Fibroblast of skin of right biceps (primary cell): ENCODE measurements at regions not wholly inside any gene's neighbourhood (a gene's known extent, or its start where the extent isn't known, plus 50 kb on each side); places are given as distances from the start of the nearest gene placed in this dataset.
"Not testable (repeated sequence)": the region's sequence is repeated elsewhere in the genome, so short reads cannot be mapped to it uniquely, and the experiment has no call there.

ENCODE experiments used
- DNase-seq: peaks from one replicate; pipeline ENCODE4 v3.0.0-alpha.2; 2013

GRCh38 chr12:5096241-5096924 is 52.7 kb downstream of the KCNA5 start:
- peak; percentile 84 for DNase-seq

GRCh38 chr12:5097786-5098185 is 54.1 kb downstream of the KCNA5 start:
- no peak for DNase-seq

DNA sequence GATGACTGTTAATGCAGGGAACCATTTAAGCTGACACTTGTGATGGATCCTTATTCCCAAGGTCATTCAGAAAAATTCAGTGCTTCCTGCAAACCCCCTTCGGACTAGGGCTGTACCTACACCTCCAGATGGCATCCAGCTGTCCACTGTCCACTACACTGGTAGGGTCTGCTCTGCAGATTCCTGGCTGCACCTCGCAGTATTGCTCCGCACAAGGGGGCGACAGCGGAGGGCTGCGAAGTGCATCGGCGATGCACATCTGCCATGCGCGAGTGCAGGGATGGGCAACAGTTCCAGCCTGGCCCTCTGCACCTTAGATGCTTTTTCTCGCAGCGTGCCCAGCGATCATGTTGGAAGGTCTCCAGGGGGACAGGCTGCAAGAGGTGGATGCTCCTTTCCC is 55.5 kb downstream of the KCNA5 start:
- no peak for DNase-seq

- no peak for DNase-seq
These were observed 55.9 kb downstream of the KCNA5 start for GRCh38 chr12:5099591-5099990.

GRCh38 chr12:5101686-5102085 is 58.0 kb downstream of the KCNA5 start:
- no peak for DNase-seq

- DNase-seq: peak; percentile 81
These were observed 58.6 kb downstream of the KCNA5 start for GRCh38 chr12:5102261-5102789.

DNA sequence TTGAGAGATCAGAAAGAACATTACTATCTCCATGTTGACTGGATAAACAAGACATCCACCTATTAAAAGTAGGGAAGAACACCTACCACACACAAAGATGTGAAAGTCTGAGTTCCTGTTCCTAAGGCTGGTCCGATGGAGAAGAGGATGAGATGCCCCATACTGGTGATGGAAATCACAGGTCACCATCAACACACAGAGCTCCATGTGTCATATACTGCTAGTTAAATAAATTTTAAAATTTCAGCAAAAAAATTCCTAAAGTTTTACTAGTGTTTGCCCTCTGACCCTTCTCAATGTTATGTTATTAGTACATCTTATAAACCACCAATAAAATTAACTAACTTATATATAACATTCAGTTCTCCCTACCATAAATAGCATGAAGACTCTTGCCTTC is 59.1 kb downstream of the KCNA5 start:
- no peak for DNase-seq

- no peak for DNase-seq
These were observed 66.7 kb downstream of the KCNA5 start for GRCh38 chr12:5110345-5110744.

DNA sequence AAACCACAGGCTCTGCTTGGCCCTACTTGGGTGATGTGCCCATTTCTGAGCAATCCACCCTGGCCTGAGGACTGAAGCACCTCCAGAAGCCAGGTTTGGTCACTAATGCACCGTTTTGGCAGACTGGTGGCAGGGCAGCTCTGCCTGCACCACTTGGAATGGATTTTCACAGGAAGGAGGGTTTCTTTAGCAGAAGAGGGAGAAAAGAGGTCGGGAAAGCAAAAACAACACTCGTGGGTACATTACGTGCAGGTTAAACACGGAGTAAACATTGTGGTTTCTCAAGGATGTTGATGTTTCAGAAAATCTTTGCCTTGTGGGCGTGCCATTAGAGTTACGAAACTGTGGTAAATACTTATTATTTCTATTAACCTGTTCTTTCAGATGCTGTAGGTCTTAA is 70.8 kb downstream of the KCNA5 start:
- no peak for DNase-seq

- DNase-seq: not testable (repeated sequence)
These were observed 78.1 kb downstream of the KCNA5 start for GRCh38 chr12:5121784-5122183.

GRCh38 chr12:5122256-5122831 is 78.7 kb downstream of the KCNA5 start:
- DNase-seq: not testable (repeated sequence)

DNA sequence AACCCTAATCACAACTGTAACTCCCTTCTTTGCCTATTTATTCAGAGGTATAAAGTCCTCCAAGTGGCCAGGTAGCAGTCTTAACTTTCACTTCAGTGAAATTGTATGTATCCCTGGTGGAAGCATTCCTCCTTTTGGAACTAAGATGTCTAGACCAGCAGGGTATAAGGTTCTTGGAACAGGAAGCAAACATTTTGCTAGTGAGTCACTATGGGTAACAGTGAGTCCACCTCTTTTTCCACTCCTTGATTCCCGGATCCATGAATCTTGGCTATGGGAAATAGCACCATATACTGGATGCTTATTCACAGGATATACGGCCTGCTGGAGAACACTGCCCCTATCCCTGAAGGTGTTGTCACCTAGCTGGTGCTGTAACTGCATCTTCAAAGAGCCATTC is 80.2 kb downstream of the KCNA5 start:
- peak; percentile 75 for DNase-seq

DNA sequence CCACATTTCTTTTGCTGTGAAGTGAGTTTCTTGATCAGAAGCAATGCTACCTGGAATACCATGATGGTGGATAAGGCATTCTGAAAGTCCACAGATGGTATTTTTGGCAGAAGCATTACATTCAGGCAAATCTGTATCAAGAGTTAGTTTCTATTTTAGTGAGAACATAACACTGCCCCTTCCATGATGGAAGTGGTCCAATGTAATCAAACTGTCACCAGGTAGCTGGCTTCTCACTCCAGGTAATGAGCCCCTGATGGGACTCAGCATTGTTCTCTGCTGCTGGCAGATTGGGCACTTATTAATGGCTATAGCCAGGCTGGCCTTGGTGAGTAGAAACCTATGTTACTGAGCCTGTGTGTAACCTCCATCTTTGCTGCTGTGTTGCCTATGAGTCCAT is 80.7 kb downstream of the KCNA5 start:
- DNase-seq: no peak

DNA sequence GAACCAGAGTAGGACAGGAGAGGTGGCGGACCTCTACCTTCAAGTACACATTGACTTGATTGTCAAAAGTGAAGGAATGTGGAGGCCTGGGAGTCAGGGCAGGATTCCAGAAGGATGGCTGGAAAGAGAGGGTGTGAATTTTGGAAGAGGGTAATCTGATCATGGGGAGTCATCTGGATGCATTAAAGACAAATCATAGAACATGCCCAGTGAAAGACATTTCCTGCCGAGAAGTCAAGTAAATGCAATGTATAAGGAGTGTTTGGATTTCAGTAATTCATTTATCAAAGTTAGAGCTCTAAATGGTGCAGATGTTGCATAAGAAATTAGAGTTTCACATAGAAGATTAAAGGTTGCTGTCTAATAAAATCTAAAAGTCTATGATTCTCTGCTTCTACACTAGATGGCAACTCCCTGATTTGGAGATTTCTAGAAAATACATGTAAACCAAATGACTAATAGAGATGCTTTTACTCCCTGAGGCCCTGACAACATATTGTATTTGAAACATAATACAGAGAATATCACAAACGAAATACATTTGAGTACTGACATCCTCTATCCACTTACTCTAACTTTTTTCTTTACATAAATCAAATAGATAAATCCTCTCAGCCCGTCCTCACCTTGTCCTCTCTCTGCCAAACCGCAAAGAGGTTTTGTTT is 91.3 kb downstream of the KCNA5 start:
- peak; percentile 62 for DNase-seq

GRCh38 chr12:5138256-5138655 is 94.6 kb downstream of the KCNA5 start:
- peak; percentile 34 for DNase-seq

- DNase-seq: peak; percentile 65
These were observed 95.2 kb downstream of the KCNA5 start for GRCh38 chr12:5138845-5139244.

DNA sequence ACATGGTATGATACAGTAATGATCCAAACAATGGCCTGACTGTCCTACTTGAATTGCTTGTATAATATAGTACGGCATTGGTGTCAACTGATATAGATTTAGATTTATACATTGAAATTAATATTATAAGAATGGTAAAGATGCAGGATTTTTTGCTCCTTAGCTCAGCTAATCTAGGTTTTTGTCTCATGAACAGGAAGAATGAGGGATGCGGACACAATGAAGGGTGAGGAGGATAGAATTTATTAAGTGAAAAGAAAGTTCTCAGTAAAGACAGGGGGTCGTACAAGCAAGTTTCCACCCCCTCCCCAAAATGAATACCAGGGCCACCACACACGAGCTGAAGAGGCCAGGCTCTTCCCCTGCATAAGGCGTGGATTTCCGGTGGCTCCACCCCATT is 96.1 kb downstream of the KCNA5 start:
- no peak for DNase-seq

DNA sequence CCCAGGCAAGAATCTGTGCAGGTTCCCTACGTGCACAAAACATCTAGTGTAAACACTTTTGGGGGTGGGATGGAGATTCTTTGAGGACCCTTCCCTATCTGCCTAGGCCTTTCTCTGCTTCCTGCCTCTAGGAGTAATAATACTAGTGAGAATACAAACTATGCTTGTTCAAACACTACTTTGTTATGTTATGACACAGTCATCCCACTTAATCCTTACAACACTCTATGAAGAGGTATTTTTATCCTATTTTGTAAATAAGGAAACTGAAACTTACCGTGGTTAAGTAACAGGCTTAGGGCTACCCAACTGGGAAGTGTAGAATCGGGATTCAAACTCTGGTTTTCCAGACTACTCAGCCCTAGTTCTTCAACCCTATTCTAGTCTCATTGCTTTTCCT is 96.5 kb downstream of the KCNA5 start:
- no peak for DNase-seq

- no peak for DNase-seq
These were observed 105.2 kb downstream of the KCNA5 start for GRCh38 chr12:5148880-5149279.

DNA sequence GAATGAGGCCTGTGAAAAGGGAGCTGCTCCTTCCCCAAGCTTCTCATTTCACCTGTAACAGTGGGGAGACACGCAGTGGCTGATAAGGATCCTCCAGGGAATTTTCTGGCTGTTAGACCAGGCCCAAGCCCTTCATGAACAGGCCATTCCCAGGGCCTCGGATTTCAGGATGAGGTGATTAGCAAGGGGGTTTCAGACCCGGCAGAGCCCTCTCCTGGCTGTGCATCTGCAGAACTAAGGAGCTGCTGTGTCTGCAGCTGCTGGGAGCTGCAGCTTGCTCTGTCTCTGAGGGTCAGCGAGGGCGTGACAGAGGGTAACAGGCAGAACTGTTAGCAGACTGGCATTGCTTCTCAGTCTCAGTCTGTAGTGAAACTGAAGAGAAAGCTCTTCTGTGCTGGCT is 110.4 kb downstream of the KCNA5 start:
- DNase-seq: no peak

GRCh38 chr12:5155866-5156265 is 112.2 kb downstream of the KCNA5 start:
- no peak for DNase-seq

GRCh38 chr12:5160827-5161226 is 117.1 kb downstream of the KCNA5 start:
- no peak for DNase-seq

GRCh38 chr12:5163661-5164060 is 120.0 kb downstream of the KCNA5 start:
- DNase-seq: peak; percentile 49

DNA sequence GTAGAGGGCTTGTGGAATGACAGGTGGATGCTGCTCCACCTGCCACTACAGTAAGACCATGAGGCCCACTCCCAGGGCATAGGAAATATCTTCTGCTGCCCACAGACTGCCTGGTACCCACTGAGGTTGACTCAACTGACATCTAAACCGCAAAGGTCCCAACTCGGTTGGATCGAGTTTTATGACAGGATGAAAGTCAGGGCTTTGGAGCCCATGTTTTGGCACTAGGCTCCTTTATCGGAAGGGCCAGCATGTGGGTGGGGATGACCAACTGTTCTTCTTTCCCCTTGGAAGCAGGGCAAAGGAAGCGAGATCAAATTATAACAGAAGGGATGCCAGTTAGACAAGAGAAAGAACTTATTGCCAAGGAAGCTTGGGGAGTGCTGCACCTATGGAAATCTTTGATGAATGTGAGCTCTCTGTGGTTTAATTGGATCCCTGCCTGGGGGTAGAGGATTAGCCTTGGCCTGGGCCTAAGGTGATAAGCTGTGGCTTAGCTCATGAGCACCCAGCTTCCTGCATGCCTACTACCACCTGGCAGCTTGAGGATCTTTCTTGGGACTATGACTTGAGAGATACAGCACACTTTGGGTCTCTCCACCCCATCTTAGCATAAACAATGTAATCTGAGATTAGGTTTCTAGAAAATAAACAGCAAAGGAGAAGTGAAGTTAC is 121.8 kb downstream of the KCNA5 start:
- no peak for DNase-seq
